ENCODE measurements at regions not wholly inside any gene's neighbourhood (a gene's known extent, or its start where the extent isn't known, plus 50 kb on each side); places are given as distances from the start of the nearest gene placed in this dataset.

- TF ChIP-seq E2F6 (IDR thresholded peaks at IDR 0.05; ENCODE audit: borderline replicate concordance, low read depth) (no peak), MYC (IDR thresholded peaks at IDR 0.05; ENCODE audit: borderline replicate concordance, low read length) (no peak), MAX (IDR thresholded peaks at IDR 0.05) (no peak), CTCF (IDR thresholded peaks at IDR 0.05) (no peak), MAFK (IDR thresholded peaks at IDR 0.05; ENCODE audit: partially characterized antibody) (no peak), CBX2 (IDR thresholded peaks at IDR 0.05; ENCODE audit: borderline replicate concordance, low read depth) (no peak), EP300 (IDR thresholded peaks at IDR 0.05) (no peak), BCL3 (IDR thresholded peaks at IDR 0.05) (no peak), MAZ (IDR thresholded peaks at IDR 0.05; ENCODE audit: borderline replicate concordance, low read depth, low read length) (no peak), ZNF302 (CRISPR knock-in tag; IDR thresholded peaks at IDR 0.05) (no peak)
Observed at GRCh38 chr3:194865615-194866014, 179.9 kb downstream of the FAM43A start.

Data from A549 (cell line).